ENCODE measurements at regions not wholly inside any gene's neighbourhood (a gene's known extent, or its start where the extent isn't known, plus 50 kb on each side); places are given as distances from the start of the nearest gene placed in this dataset.

GRCh38 chr20:40325006-40325568 lies 363.9 kb downstream of the MAFB start (continued):
- TF ChIP-seq KLF17 (tag by site-specific recombination; IDR thresholded peaks at IDR 0.05) (no peak), ZNF530 (tag by site-specific recombination; IDR thresholded peaks at IDR 0.05; ENCODE audit: low read depth) (no peak), PRDM10 (tag by site-specific recombination; IDR thresholded peaks at IDR 0.05) (no peak), HOXC10 (CRISPR knock-in tag; IDR thresholded peaks at IDR 0.05) (no peak), ZNF138 (tag by site-specific recombination; IDR thresholded peaks at IDR 0.05; ENCODE audit: borderline replicate concordance) (no peak)

GRCh38 chr20:40323361-40323794 lies 365.7 kb downstream of the MAFB start:
- POLR2A ChIA-PET: interaction anchor here (0.9 kb wide), 1 partner anchor 366 kb away, joined by 3 read pairs; the partner anchor contains the start of gene MAFB
- H3K36me3 ChIP-seq (ENCODE audit: control insufficient read depth in 2 of 2, insufficient read depth in 1 of 2, low read length in 2 of 2): no peaks in the 10 kb centered on the region
- no peaks in the 10 kb centered on the region for H3K9me3 ChIP-seq (ENCODE audit: control insufficient read depth, insufficient read depth, low read depth, low read length)
- H3K4me1 ChIP-seq (ENCODE audit: control insufficient read depth, insufficient read depth, low read length): no peaks in the 10 kb centered on the region
- CTCF ChIA-PET: interaction anchor here (0.6 kb wide), 1 partner anchor 42 kb away, joined by 3 read pairs; no protein-coding TSS in a partner anchor
- TF ChIP-seq KLF1 (tag by site-specific recombination; IDR thresholded peaks at IDR 0.05) (no peak), EGR2 (tag by site-specific recombination; IDR thresholded peaks at IDR 0.05; ENCODE audit: low read depth) (no peak), SP7 (tag by site-specific recombination; IDR thresholded peaks at IDR 0.05) (no peak), ZBTB17 (tag by site-specific recombination; IDR thresholded peaks at IDR 0.05) (no peak), TRIM28 (IDR thresholded peaks at IDR 0.05; ENCODE audit: borderline replicate concordance, low read length) (peak; percentile 32; the same call in 1 of the 2 replicates), PRDM10 (tag by site-specific recombination; IDR thresholded peaks at IDR 0.05) (no peak), ZSCAN5A (tag by site-specific recombination; IDR thresholded peaks at IDR 0.05) (no peak), KLF17 (tag by site-specific recombination; IDR thresholded peaks at IDR 0.05) (no peak), ZNF621 (tag by site-specific recombination; IDR thresholded peaks at IDR 0.05) (no peak), ZNF692 (tag by site-specific recombination; IDR thresholded peaks at IDR 0.05) (no peak), GFI1B (tag by site-specific recombination; IDR thresholded peaks at IDR 0.05) (no peak), ZBTB8A (tag by site-specific recombination; IDR thresholded peaks at IDR 0.05) (0 out of 2 replicates have a peak, but pooled peaks have one; percentile 17), ZNF544 (tag by site-specific recombination; IDR thresholded peaks at IDR 0.05) (no peak), ZFHX2 (tag by site-specific recombination; conservative IDR thresholded peaks at IDR 0.05) (no peak), ZIC2 (tag by site-specific recombination; IDR thresholded peaks at IDR 0.05) (peak; percentile 70), ZNF10 (tag by site-specific recombination; IDR thresholded peaks at IDR 0.05) (no peak), ZNF335 (tag by site-specific recombination; conservative IDR thresholded peaks at IDR 0.05) (no peak), ZNF366 (tag by site-specific recombination; conservative IDR thresholded peaks at IDR 0.05) (no peak), ZNF19 (tag by site-specific recombination; IDR thresholded peaks at IDR 0.05; ENCODE audit: low read depth) (no peak)
- TF ChIP-seq, protein P1, sequence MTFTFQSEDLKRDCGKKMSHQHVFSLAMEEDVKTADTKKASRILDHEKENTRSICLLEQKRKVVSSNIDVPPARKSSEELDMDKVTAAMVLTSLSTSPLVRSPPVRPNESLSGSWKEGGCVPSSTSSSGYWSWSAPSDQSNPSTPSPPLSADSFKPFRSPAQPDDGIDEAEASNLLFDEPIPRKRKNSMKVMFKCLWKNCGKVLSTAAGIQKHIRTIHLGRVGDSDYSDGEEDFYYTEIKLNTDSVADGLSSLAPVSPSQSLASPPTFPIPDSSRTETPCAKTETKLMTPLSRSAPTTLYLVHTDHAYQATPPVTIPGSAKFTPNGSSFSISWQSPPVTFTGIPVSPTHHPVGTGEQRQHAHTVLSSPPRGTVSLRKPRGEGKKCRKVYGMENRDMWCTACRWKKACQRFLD (tag by site-specific recombination; IDR thresholded peaks at IDR 0.05): no peak
- H3K4me3 ChIP-seq (ENCODE audit: low read depth, low read length): no peak overlapping the region
- H3K27ac ChIP-seq (ENCODE audit: extremely low read depth, low read depth, low read length): no peak overlapping the region

Data from HEK293 (cell line).